Head of caudate nucleus (tissue), 42 donors: ENCODE measurements at regions not wholly inside any gene's neighbourhood (a gene's known extent, or its start where the extent isn't known, plus 50 kb on each side); places are given as distances from the start of the nearest gene placed in this dataset.

Source experiments
- DNase-seq, 42 donors: peaks; one replicate each; pipeline versions ENCODE4 v3.0.0 to v3.0.0-alpha.2; 2020 to 2021; ENCODE audit warnings: mixed read lengths in 7 of 42
- intact Hi-C: fragments of 100-400 bp; cut with DNase I; formaldehyde crosslinking; loops from one replicate; pipeline ENCODE4 v1.15.0; 2022

- peak; percentile 91 to 99 (median 98) for DNase-seq
- intact Hi-C loops: loop anchor here (10.0 kb wide), 1 partner anchor 111 kb away; no protein-coding TSS in a partner anchor
Measured at GRCh38 chr1:42035830-42036604, 117.2 kb upstream of the GUCA2B start.

GRCh38 chr1:42035205-42035829 lies 116.6 kb upstream of the HIVEP3 start:
- peak; percentile 24 to 88 (median 70) for DNase-seq
- intact Hi-C loops: loop anchor here (10.0 kb wide), 1 partner anchor 111 kb away; no protein-coding TSS in a partner anchor

GRCh38 chr1:42034426-42034825 lies 115.7 kb upstream of the HIVEP3 start:
- peak in 3 of 42 donors; percentile 15 to 46 (median 44) for DNase-seq
- intact Hi-C loops: loop anchor here (10.0 kb wide), 1 partner anchor 110 kb away; no protein-coding TSS in a partner anchor

GRCh38 chr1:42033629-42034028 lies 114.9 kb upstream of the HIVEP3 start:
- intact Hi-C loops: loop anchor here (10.0 kb wide), 1 partner anchor 109 kb away; no protein-coding TSS in a partner anchor
- no peak for DNase-seq

GRCh38 chr1:42017730-42018129 lies 99.0 kb upstream of the HIVEP3 start:
- no peak for DNase-seq
- intact Hi-C loops: no loop called here

GRCh38 chr1:42017259-42017658 lies 98.5 kb upstream of the HIVEP3 start:
- intact Hi-C loops: no loop called here
- no peak for DNase-seq

- no peak for DNase-seq
- intact Hi-C loops: no loop called here
Measured at GRCh38 chr1:42014823-42015222, 96.1 kb upstream of the HIVEP3 start.

- intact Hi-C loops: no loop called here
- peak in 37 of 42 donors; percentile 11 to 85 (median 61) for DNase-seq
Measured at GRCh38 chr1:42013881-42014470, 95.3 kb upstream of the HIVEP3 start.

GRCh38 chr1:42012852-42013251 lies 94.1 kb upstream of the HIVEP3 start:
- DNase-seq: no peak
- intact Hi-C loops: no loop called here

- intact Hi-C loops: no loop called here
- no peak for DNase-seq
Measured at GRCh38 chr1:42010381-42010780, 91.7 kb upstream of the HIVEP3 start.

- DNase-seq: no peak
- intact Hi-C loops: no loop called here
Measured at GRCh38 chr1:42008264-42008663, 89.5 kb upstream of the HIVEP3 start.

GRCh38 chr1:42006836-42007235 lies 88.1 kb upstream of the HIVEP3 start:
- intact Hi-C loops: no loop called here
- no peak for DNase-seq

GRCh38 chr1:42006093-42006492 lies 87.4 kb upstream of the HIVEP3 start:
- DNase-seq: no peak
- intact Hi-C loops: no loop called here

GRCh38 chr1:42005530-42005929 lies 86.8 kb upstream of the HIVEP3 start:
- intact Hi-C loops: no loop called here
- DNase-seq: no peak

- no peak for DNase-seq
- intact Hi-C loops: no loop called here
Measured at GRCh38 chr1:42004860-42005259, 86.1 kb upstream of the HIVEP3 start.

GRCh38 chr1:42004322-42004721 lies 85.6 kb upstream of the HIVEP3 start:
- no peak for DNase-seq
- intact Hi-C loops: no loop called here

GRCh38 chr1:42003433-42003832 lies 84.7 kb upstream of the HIVEP3 start:
- DNase-seq: peak in 1 of 42 donors; percentile 5
- intact Hi-C loops: no loop called here

GRCh38 chr1:42002220-42002619 lies 83.5 kb upstream of the HIVEP3 start:
- no peak for DNase-seq
- intact Hi-C loops: no loop called here

- no peak for DNase-seq
Measured at GRCh38 chr1:42000766-42001165, 82.0 kb upstream of the HIVEP3 start.

GRCh38 chr1:41999884-42000283 lies 81.2 kb upstream of the HIVEP3 start:
- DNase-seq: no peak
- intact Hi-C loops: no loop called here

More at GRCh38 chr1:42000766-42001165, 82.0 kb upstream of the HIVEP3 start:
- intact Hi-C loops: no loop called here
